GM18517 (cell line): ENCODE measurements at regions not wholly inside any gene's neighbourhood (a gene's known extent, or its start where the extent isn't known, plus 50 kb on each side); places are given as distances from the start of the nearest gene placed in this dataset.

Experiments
- ATAC-seq: cut with Tn5 transposase; IDR thresholded peaks from one replicate; pipeline ENCODE4 v1.9.1; 2021; ENCODE audit warnings: mild to moderate bottlenecking, moderate library complexity; ENCODE audit not compliant: unreplicated experiment

DNA sequence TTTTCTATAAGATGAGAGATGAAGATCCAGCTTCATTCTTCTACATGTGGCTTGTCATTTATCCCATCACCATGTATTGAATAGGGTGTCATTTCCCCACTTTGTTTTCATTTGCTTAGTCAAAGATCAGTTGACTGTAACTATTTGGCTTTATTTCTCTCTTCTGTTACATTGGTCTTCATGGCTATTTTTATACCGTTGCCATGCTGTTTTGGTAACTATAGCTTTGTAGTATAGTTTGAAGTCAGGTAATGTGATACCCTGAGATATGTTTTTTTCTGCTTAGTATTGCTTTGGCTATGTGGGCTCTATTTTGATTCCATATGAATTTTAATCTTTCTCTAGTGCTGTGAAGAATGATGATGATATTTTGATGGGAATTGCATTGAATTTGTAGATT is 514.3 kb downstream of the GBA3 start:
- no peak for ATAC-seq

DNA sequence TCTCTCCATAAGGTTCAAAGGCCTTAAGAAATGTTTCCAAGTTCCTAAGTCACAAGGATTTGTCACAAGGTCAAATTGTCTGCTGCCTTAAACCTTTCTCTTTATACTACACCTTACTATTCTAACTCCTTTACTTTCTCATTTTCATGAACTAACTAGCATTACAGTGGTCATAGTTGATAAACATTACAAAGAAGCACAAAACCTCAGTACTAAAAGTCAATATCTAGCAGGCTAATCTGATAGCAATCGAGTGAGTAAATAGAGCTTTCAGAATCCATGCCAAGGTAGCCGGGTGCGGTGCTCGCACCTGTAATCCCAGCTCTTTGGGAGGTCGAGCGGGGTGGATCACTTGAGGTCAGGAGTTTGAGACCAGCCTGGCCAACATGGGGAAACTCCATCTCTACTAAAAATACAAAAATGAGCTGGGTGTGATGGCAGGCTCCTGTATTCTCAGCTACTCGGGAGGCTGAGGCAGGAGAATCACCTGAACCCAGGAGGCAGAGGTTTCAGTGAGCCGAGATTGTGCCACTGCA is 510.0 kb downstream of the GBA3 start:
- no peak for ATAC-seq

DNA sequence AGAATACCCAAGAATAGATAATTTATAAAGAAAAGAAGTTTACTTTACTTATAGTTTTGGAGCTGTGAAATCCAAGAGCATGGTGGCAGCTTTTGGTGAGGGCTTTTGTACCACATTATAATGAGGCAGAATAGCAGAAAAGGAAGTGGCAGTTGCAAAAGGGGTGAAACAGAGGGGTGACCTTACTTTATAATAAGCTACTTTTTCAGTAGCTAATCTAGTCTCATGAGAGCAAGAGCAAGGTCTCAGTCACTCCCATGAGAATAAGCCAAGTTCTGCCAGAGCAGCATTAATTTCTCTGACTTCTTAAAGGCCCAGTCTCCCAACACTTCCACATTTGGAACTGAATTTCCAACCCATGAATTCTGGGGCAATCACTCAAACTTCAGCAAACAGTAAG is 502.0 kb downstream of the GBA3 start:
- ATAC-seq = no peak

DNA sequence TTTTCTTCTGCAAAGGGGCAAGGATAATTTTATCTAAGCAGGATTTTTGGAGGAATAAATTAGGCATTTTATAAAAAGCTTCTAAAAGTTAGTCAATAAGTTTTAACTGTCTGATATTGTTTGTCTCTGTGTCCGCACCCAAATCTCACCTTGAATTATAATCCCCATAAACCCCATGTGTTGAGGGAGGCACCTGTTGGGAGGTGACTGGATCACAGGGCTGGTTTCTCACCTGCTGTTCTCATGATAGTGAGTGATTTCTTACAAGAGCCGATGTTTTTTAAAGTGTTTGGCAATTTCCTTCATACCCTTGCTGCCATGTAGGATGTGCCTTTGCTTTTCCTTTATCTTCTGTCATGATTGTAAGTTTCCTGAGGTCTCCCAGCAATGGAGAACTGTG is 481.4 kb downstream of the GBA3 start:
- no peak for ATAC-seq

DNA sequence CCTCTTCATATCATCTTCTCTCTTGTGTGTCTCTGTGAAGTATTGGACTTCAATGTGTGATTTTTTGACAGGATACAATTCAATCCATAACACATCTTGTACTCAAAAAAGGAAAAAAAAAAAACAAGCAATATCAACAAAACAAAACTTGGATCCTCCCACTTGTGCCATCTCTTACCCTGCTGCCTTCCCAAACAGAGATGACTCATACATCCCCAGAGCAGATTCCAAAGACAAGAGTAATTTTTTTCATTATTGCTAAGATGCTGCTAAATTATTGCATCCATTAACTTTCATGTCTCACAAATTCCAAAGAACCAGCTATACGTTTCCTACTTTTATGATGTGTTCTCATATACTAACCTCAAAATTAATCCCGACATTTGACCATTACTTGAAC is 479.2 kb downstream of the GBA3 start:
- no peak for ATAC-seq

DNA sequence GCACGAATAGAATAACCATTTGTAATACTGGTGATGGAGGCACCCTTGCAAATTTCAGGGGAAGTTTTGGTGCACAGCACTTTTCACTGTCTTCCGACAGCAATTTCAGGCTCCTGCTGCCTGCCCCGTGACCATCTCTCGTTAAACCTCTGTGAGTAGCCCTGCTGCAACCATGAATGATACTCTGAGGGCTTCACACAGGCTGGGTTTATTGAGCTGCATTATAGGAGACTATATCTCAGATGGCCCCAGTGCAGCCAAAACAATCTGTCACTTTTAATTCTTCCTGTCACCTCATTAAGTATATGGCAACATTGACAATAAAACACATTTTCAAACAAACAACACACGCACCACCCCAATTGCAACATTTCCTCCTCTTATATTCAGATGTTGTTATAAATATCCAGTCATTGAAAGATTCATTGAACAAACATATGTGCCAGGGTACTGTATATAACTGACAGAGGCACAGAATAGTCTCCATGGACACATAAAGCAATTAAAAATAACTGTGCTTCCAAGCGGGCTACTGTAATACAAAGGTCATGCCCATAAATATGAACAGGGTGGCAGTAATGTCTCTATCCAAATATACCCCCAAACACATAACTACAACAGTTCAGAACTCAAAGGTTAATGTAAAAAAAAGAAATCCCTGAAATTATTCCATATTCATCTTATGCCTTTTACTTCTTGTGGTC is 477.0 kb downstream of the GBA3 start:
- ATAC-seq = no peak

DNA sequence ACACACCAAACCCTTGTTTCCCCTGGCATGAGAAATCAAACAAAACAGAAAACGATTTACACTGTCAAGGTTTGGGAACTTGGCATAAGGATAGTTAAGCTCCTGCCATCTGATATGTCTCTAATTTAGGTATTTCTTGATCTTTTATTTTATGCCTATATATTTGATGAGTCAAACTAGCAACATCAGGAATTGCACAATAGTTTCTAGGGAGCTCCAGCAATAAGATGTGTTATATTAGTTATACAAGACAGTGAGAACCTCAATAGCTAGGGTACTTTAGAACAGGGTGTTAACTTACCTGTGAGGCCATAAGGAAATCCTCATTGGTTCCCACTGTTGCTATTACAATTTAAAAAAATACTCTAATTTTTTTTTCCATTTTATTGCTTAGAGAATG is 474.2 kb downstream of the GBA3 start:
- ATAC-seq = no peak

DNA sequence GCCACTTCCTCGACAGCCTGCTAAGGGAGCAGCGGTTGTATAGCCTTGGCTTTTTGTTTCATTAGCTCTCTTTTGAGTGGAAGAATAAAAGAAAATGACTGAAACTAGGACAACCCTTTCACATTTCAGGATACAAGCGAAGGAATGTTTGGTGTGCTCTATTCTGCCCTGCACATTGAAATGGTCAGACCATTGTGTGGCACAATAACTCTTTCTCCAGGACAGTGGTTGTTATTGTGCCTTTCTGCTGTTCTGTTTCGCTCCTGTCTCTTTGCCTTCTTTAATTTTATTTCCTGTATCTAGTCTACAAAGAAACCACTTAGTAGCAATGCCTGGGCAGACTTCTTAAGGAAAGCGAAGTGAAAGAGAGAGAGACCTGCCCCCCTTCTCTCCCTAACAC is 473.7 kb downstream of the GBA3 start:
- no peak for ATAC-seq

DNA sequence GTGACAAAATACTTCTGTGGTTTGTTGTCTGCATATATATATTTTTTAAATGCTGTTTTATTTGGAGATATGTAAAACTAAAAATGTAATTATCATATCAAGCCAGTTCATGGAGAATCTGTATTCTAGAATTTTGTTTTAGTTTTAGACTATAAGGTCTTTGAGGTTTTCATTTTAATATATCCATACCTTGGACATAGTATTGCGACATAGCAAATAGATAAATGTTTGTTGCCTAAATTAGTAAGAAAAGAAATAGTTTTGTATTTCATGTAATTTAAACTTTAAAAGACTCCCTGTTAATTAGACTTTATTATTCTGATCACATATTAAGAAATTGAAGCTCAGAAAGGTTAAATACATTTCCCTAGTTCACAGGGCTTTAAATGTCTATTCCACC is 472.9 kb downstream of the GBA3 start:
- no peak for ATAC-seq

DNA sequence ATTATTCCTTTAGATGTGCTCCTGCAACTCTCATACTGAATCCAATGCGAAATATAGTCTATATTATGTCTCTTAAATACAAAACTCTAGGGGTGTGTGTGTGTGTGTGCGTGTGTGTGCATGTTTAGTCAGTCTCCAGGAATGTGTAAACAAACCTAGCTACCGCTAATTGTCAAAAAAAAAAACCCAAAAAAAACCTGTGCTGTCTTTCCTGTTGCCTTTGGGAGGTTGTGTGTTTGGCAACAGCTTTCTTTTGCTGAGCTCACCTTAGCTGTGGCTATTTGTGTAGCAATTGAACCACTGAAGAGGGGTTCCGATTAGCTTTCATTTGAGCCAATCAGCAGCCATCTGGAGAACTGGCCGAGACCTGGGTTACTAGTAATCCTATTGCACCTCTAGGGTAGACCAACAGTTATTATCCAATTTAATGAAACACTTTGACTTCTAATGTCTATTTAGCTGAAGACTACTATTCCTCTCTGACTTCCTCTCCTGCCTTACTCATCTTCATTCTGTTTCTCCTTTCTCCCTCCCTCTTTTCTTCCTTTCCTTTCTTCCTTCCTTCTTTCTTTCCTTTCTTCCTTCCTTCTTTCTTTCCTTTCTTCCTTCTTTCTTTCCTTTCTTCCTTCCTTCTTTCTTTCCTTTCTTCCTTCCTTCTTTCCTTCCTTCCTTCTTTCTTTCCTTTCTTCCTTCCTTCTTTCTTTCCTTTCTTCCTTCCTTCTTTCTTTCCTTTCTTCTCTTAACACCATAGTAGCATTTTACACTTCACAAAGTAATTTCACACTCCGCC is 471.1 kb downstream of the GBA3 start:
- ATAC-seq = no peak

DNA sequence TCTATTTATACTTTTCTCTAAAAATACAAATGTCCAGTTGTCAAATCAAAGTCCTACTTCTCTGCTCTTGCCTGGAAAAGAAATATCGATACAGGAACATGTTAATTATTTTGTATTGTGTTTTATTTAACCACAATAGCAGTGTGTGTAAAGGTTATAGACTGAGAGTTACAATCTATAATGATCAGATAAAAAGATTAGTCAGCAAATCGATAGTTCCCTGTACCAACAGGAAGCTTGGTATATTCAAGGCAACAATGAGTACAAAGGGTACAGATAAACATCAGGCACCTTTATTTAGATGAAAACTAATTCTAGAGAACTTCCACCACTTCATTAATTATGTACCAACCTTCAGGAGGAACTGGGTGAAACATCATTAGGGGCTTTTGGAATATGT is 469.5 kb downstream of the GBA3 start:
- ATAC-seq = no peak

DNA sequence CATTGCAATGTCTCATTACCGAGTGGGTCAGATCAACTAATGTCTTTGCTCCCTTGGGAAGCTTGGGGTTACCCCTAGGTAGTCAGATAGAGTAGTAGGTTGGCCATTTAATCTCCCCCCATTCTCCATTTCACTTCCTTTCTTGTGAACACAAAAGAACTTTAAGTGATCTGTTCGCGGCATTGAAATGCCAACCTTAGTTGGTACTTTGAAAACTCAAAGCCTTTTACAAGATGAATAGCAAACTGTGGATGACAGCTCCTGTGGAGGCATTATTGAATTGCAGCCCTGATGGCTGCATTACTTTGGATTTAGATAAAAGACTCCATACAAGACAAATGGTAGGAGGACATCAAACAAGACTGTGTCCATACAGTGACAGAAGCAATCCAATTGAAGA is 469.1 kb downstream of the GBA3 start:
- ATAC-seq = no peak

DNA sequence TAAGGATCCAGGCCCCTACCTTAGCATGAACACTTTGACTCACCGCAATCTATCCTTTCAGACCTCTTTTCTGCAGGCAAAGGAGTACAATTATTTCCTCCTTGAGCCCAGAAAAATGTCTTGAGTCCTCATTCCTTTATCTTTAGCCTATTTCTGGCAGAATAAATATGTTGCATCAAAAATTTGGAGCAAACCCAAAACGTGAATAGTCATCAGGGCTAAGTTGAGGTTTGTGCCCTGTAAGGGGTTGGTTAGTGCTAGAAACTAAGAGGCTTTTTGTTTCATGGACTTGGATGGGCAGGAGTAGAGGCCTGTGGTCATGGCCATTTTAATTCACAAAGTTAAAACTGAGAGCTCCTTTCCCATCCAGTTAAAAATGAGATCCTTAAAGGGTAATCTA is 460.3 kb downstream of the GBA3 start:
- ATAC-seq = no peak

DNA sequence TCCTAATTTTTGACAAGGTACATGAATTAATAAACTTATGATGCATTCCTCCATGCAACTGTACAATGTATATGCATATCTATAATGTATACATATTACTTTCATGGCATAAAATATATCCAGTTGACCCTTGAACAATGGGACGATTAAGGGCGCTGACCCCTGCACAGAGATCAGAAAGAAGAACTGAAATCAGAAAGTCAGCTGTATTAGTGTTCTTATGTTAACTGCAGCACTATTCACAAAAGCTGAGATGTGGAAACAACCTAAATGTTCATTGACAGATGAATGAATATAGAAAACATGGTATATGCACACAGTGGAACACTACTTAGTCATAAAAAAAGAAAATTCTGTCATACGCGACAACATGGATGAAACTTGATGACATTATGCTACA is 457.1 kb downstream of the GBA3 start:
- ATAC-seq = no peak

DNA sequence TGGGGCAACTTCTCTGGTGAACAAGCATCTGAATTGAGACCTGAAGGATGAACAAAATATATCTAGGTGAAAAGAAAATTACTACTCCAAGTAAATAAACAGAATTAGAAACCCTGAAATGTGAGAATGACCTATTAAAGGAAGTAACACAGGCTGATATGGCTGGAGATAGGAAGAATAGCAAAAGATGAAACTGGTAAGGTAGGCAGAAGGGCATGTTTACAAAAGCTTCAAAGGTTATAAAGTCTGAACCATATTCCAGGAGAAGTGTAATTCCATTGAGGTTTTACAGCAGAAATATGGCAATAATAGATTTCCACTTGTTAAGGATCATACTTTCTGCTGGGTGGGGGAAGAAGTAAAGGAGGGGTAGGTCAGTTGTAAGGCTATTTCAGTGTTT is 452.0 kb downstream of the GBA3 start:
- ATAC-seq = no peak

DNA sequence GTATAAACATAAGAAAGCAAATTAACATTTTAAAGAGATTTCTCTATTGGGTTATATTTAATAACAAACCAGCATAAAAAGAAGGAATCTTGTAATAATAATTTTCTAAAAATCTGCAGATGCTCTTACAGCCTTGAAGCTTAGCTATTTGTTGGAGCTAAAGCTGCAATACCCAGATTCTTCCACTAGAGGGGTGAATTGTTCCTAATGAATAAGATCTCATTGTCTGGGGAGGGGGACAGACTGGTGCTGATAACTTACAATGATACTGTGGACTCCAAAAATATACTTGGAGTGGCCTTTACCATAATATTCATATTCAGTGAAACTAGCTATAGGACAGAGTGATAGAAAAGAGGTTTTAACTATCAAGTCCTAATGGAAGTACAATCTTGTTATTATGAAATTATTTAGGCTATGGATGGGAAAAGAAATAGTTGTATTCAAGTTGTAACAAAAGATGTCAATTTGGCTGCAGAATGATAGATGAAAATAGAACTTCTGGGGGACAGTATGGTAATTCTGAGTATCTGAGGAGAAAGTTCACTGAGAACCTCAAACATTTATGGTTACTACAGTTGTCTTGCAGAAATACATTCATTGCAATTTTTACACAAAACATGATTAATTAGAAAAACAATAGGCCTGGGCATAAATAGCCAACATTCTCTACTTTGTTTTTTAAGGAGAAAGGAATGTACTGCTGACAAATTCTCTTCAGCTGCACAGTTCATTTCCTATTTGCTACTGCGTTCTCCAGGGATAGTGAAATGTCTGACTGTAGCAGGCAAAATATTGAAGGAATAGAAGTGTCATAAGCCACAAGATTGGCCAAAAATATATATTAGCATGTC is 443.3 kb downstream of the GBA3 start:
- no peak for ATAC-seq

DNA sequence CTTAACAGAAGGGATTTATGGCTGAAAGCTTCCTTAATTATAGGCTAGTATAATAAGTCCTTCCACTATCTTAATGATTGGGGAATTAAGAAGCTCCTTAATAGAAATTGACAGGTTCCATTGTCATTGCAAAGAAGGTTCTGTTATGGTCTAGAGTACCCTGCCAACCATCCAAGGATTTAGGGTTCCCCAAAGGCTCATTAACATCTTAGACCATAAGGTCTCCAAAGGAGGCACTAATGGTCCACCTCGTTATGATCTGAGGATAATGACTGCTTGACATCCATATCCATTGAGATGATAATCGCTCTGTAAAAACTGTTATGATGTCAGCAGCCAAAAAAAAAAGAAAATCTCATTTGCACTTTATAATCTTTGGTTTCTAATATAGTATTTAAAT is 441.6 kb downstream of the GBA3 start:
- ATAC-seq = no peak

DNA sequence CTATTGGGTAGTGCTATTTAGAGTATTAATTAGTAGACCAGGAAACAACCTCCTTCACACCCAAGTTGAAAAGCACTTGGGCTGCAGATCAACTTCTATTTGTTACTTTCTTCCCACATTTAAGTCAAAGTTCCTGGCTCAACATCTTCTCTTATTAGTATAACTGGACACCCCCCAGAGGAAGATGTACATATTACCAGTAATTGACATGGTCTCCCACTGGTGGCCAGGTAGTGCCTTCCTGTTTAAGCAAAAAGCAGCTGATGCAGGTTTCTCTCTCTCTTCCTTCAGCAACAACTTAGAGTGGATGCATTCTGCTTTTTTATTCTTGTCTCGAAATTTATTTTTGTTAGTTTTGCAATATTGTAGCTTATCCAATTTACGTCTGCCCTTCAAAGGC is 438.1 kb downstream of the GBA3 start:
- ATAC-seq = no peak

DNA sequence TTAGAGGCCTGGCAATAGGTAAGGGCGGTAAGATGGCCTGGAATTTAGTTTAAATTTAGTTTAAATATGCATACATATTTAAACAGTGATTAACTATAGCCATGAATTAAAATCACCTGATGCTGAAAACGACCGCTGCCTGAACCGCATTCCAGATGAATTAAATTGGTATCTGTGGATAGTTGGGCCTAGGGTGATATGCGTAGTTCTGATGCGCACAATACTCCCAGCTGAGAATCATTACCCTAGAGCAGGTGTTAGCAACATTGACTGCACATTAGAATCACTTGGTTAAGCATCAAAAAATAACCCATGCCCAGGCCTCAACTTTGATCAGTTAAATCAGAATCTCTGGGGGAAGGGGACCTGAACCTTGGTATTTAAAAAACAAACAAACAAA is 432.4 kb downstream of the GBA3 start:
- ATAC-seq = no peak

DNA sequence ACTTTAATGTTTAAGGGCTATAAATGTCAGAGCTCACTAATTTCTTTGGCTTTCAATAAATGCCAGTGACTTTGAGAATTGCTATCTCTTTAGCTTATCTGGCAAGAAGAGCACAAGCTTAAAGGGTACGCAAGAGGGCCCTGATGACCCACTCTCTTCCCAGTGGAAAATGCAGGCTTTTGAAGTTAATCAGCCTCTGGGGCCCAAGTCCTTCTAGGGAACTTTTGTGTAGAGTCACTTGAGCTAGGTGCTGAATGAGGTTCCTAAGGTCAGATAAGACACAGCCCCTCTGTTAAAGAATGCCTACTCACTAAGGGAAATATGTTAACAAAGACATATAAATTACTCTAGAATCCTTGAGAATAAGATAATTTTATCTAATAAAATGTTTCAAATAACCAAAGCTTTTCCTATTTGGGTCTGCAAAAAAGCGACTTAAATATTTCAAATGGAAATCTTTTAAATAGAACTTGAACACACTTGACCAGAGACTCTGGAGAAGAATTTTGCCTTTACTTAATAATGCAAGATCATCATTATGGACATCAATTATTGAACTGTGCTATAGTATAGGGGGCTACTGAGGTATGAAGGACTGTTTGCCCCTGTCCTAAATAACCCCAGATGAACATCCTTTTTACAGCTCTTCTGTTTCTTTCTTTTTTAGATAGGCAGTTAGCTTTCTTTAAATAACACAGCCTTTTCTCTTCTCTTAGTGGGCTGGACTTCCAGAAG is 430.1 kb downstream of the GBA3 start:
- no peak for ATAC-seq

DNA sequence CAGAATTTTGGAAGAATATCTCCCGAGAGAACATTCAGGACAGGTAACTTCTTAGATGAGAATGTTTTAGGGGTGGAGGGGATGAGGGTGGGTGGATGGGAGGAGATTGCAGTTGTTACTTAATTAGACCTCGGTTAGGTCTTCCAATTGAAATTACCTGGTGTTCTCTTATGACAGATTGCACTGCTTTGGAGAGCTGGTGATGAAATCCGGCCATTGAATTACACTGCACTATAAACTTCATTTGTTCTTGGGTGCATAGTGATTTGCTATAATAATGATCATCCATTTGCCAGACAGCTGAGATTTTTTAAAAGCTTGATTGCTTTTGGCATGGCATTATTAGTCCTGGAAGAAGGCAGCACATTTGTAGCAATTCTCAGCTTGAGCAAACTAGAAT is 427.6 kb downstream of the GBA3 start:
- ATAC-seq = no peak
